ENCODE measurements at regions not wholly inside any gene's neighbourhood (a gene's known extent, or its start where the extent isn't known, plus 50 kb on each side); places are given as distances from the start of the nearest gene placed in this dataset.
"Not testable (repeated sequence)": the region's sequence is repeated elsewhere in the genome, so short reads cannot be mapped to it uniquely, and the experiment has no call there.

DNA sequence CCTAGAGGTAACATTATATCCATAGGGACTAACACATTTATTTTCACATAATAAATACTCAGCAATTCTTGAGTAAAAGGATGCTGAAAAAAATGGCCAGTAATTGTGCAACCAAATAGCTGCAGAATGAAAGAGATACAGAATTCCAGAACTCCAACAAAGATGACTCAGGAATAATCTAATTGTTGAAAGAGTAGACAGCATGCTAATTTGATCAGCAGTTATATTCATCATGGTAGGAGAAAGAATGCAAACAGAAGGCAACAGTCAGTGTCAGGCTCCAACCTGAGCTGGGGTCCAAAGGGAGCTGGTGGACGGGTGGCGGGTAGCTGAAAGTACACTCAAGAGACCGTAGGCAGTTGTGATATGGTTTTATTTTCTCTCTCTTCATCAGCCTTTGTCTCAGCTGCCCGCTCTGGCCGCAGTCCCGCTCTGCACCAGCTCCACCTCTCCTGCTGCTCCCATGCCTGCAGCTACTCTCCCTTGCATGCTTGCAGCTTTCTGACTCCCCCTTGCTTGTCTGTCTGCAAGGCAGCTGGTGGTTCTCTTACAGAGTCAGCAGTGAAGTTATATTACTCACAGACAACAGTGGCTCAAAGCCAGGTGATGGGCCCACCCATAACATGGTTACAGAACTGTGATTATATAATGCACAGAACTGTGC lies 1150.1 kb downstream of the STIM2 start:
- H3K27me3 ChIP-seq (ENCODE audit: insufficient read depth, poor library complexity, severe bottlenecking), result no peaks in the 10 kb centered on the region
- no peak overlapping the region for H3K27ac ChIP-seq (replicated peaks)
- no peak overlapping the region for H3K4me3 ChIP-seq (replicated peaks; ENCODE audit: insufficient read depth, low read length)
- no peak for DNase-seq (ENCODE audit: low read depth in 1 of 2, low spot score in 1 of 2)
- TF ChIP-seq GABPA (IDR thresholded peaks at IDR 0.05; ENCODE audit: low read depth), result no peak
- no peak for TF ChIP-seq SPI1 (IDR thresholded peaks at IDR 0.05; ENCODE audit: borderline replicate concordance, low read depth)
- TF ChIP-seq POLR2AphosphoS5 (IDR thresholded peaks at IDR 0.05; ENCODE audit: low read depth), result no peak
- no peak for TF ChIP-seq REST (IDR thresholded peaks at IDR 0.05; ENCODE audit: insufficient replicate concordance, low read depth)
- TF ChIP-seq CTCF (IDR thresholded peaks at IDR 0.05; ENCODE audit: insufficient read depth, low read length), result no peak

GRCh38 chr4:28014469-28014868 lies 1153.8 kb downstream of the STIM2 start:
- no peak for DNase-seq (ENCODE audit: low read depth in 1 of 2, low spot score in 1 of 2)
- Histone ChIP-seq H3K4me3 (replicated peaks; ENCODE audit: insufficient read depth, low read length) (no peak overlapping the region), H3K27me3 (ENCODE audit: insufficient read depth, poor library complexity, severe bottlenecking) (no peaks in the 10 kb centered on the region), H3K27ac (replicated peaks) (no peak overlapping the region)
- TF ChIP-seq POLR2AphosphoS5 (IDR thresholded peaks at IDR 0.05; ENCODE audit: low read depth) (no peak), GABPA (IDR thresholded peaks at IDR 0.05; ENCODE audit: low read depth) (no peak), REST (IDR thresholded peaks at IDR 0.05; ENCODE audit: insufficient replicate concordance, low read depth) (no peak), SPI1 (IDR thresholded peaks at IDR 0.05; ENCODE audit: borderline replicate concordance, low read depth) (no peak), CTCF (IDR thresholded peaks at IDR 0.05; ENCODE audit: insufficient read depth, low read length) (no peak)

DNA sequence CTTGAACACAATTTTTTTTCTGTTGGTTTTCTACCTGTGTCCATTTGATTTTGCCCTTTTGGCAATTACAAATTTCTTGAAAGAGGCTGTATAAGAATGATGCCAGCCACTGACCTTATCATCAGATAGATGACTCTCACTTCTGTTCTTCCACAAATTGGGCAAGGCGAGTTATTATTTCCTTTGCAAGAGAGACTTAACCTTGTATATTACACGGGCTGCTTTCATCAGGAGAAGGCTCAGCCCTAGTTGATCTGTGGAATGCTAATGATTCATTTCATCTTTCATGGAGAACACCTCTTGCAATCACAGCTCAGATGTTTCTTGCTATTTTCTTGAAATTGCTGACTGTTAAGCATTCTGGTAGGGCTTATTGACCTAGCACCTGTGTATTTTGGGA lies 1155.4 kb downstream of the STIM2 start:
- no peak for DNase-seq (ENCODE audit: low read depth in 1 of 2, low spot score in 1 of 2)
- TF ChIP-seq POLR2AphosphoS5 (IDR thresholded peaks at IDR 0.05; ENCODE audit: low read depth), result no peak
- TF ChIP-seq CTCF (IDR thresholded peaks at IDR 0.05; ENCODE audit: insufficient read depth, low read length), result no peak
- no peak for TF ChIP-seq REST (IDR thresholded peaks at IDR 0.05; ENCODE audit: insufficient replicate concordance, low read depth)
- TF ChIP-seq SPI1 (IDR thresholded peaks at IDR 0.05; ENCODE audit: borderline replicate concordance, low read depth), result no peak
- no peak for TF ChIP-seq GABPA (IDR thresholded peaks at IDR 0.05; ENCODE audit: low read depth)
- Histone ChIP-seq H3K27ac (replicated peaks) (no peak overlapping the region), H3K27me3 (ENCODE audit: insufficient read depth, poor library complexity, severe bottlenecking) (no peaks in the 10 kb centered on the region), H3K4me3 (replicated peaks; ENCODE audit: insufficient read depth, low read length) (no peak overlapping the region)

DNA sequence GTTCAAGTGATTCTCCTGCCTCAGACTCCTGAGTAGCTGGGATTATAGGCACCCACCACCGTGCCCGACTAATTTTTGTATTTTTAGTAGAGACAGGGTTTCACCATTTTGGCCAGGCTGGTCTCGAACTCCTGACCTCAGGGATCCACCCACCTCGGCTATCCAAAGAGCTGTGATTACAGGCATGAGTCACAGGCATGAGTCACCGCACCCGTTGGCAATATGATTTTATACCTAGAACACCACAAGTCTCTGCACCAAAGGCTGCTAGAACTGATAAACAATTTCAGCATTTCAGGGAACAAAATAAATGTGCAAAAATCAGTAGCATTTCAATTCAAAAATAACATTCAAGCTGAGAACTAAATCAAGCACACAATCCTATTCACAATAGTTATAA lies 1177.6 kb downstream of the STIM2 start:
- H3K27ac ChIP-seq (replicated peaks); H3K4me3 ChIP-seq (replicated peaks; ENCODE audit: insufficient read depth, low read length); DNase-seq (ENCODE audit: low read depth in 1 of 2, low spot score in 1 of 2); H3K27me3 ChIP-seq (ENCODE audit: insufficient read depth, poor library complexity, severe bottlenecking): not testable (repeated sequence)

All from HL-60 (cell line).